HCT116 (cell line): ENCODE measurements at regions not wholly inside any gene's neighbourhood (a gene's known extent, or its start where the extent isn't known, plus 50 kb on each side); places are given as distances from the start of the nearest gene placed in this dataset.

Source experiments
- ATAC-seq: fragments of 200-7000 bp; cut with Tn5 transposase; 2 replicates; pipeline ENCODE4 v1.9.1; 2020; ENCODE audit warnings: mild to moderate bottlenecking, moderate library complexity
- BruUV-seq: library from RNA; stranded (reverse); fragments of 400-500 nt; replicated peaks from 2 replicates; lab custom pipeline; 2021; lab: Mats Ljungman, UMichigan
- CTCF ChIA-PET: fragments of 300-600 bp; sonication (Branson Sonifier 250); formaldehyde crosslinking; loops from one replicate; lab custom pipeline; 2021; ENCODE audit warnings: antibody characterized with exemption; lab: Charles Lee
- POLR2A ChIA-PET: fragments of 300-600, 350-600 bp; sonication (Branson Sonifier 250); formaldehyde crosslinking; loops from one replicate; lab custom pipeline; 2021; ENCODE audit warnings: antibody characterized with exemption; lab: Charles Lee
- RAD21 ChIA-PET, 2 experiments: fragments of 300-600 bp; sonication (Branson Sonifier 250); formaldehyde crosslinking; loops; one replicate each; lab custom pipeline; 2023; ENCODE audit warnings: low total read pairs in 2 of 2; ENCODE audit not compliant: uncharacterized antibody in 2 of 2, unreplicated experiment in 2 of 2, low non-redundant PET in 1 of 2; lab: Charles Lee
- DNase-seq: peaks from one replicate; pipeline ENCODE4 v3.0.0-alpha.2; 2010; ENCODE audit warnings: low read depth, low spot score
- H2AFZ ChIP-seq: fragments of 200-600 bp; shearing (Covaris generic), sonication (generic); 2 replicates; pipeline ENCODE4 v1.6.1; 2017; ENCODE audit warnings: low read depth, mixed run types, mixed read lengths, antibody characterized with exemption, low read length; ENCODE audit not compliant: poor library complexity, severe bottlenecking
- H3K27ac ChIP-seq: 2 replicates; pipeline ENCODE4 v1.5.1; 2012; ENCODE audit warnings: low read depth, low read length
- H3K27me3 ChIP-seq: fragments of 200-600 bp; sonication (generic); 2 replicates; pipeline ENCODE4 v1.6.1; 2016; ENCODE audit warnings: mixed run types, low read length, mixed read lengths; ENCODE audit not compliant: insufficient read depth
- H3K36me3 ChIP-seq, 2 experiments: fragments of 200-500 bp in 1 of 2; fragments of 200-600 bp in 1 of 2; sonication (Bioruptor generic) in 1 of 2; sonication (generic) in 1 of 2; 2 replicates each; pipeline versions ENCODE4 v1.5.1 to v1.6.1; 2014 to 2016; ENCODE audit warnings: low read length in 2 of 2, inconsistent platforms in 1 of 2, mixed read lengths in 1 of 2, mixed run types in 1 of 2; ENCODE audit not compliant: insufficient read depth in 2 of 2, control insufficient read depth in 1 of 2
- H3K4me1 ChIP-seq, 2 experiments: fragments of 200-600 bp in 1 of 2; sonication (generic) in 1 of 2; 2 replicates each; pipeline versions ENCODE4 v1.5.1 to v1.6.1; 2012 to 2017; ENCODE audit warnings: low read length in 2 of 2, inconsistent platforms in 1 of 2, mild to moderate bottlenecking in 1 of 2, mixed read lengths in 1 of 2, mixed run types in 1 of 2, moderate library complexity in 1 of 2; ENCODE audit not compliant: insufficient read depth in 2 of 2, control insufficient read depth in 1 of 2
- H3K4me2 ChIP-seq: fragments of 200-600 bp; sonication (generic); 2 replicates; pipeline ENCODE4 v1.6.1; 2017; ENCODE audit warnings: mixed run types, low read length, mixed read lengths
- H3K4me3 ChIP-seq, 2 experiments: fragments of 200-600 bp in 1 of 2; sonication (generic) in 1 of 2; replicated peaks in 1 of 2; 2 replicates each; pipeline ENCODE4 v1.5.1; 2011 to 2016; ENCODE audit warnings: low read length in 2 of 2, control low read depth in 1 of 2, low read depth in 1 of 2, mild to moderate bottlenecking in 1 of 2, mixed read lengths in 1 of 2, mixed run types in 1 of 2
- H3K79me2 ChIP-seq: fragments of 200-600 bp; sonication (generic); 2 replicates; pipeline ENCODE4 v1.6.1; 2017; ENCODE audit warnings: mild to moderate bottlenecking, mixed run types, low read length, moderate library complexity, mixed read lengths; ENCODE audit not compliant: insufficient read depth
- H3K9ac ChIP-seq: fragments of 200-600 bp; sonication (generic); 2 replicates; pipeline ENCODE4 v1.6.1; 2016; ENCODE audit warnings: low read length, mixed read lengths
- H3K9me2 ChIP-seq: fragments of 200-600 bp; sonication (generic), shearing (Covaris generic); 2 replicates; pipeline ENCODE4 v1.6.1; 2017; ENCODE audit warnings: mixed run types, mild to moderate bottlenecking, moderate library complexity; ENCODE audit not compliant: insufficient read depth
- H3K9me3 ChIP-seq, 2 experiments: fragments of 200-500 bp in 1 of 2; fragments of 200-600 bp in 1 of 2; sonication (Bioruptor generic) in 1 of 2; sonication (generic) in 1 of 2; 2 replicates each; pipeline ENCODE4 v1.6.1; 2014 to 2017; ENCODE audit warnings: low read length in 2 of 2, mixed read lengths in 2 of 2, inconsistent platforms in 1 of 2, low read depth in 1 of 2, mild to moderate bottlenecking in 1 of 2, mixed run types in 1 of 2, moderate library complexity in 1 of 2; ENCODE audit not compliant: control insufficient read depth in 1 of 2, insufficient read depth in 1 of 2
- H4K20me1 ChIP-seq: fragments of 200-600 bp; sonication (generic), shearing (Covaris generic); 2 replicates; pipeline ENCODE4 v1.6.1; 2017; ENCODE audit warnings: mixed run types, mild to moderate bottlenecking, moderate library complexity; ENCODE audit not compliant: insufficient read depth
- CBX3 ChIP-seq: IDR thresholded peaks from 2 replicates; pipeline ENCODE4 v1.6.1; 2012; ENCODE audit warnings: low read depth
- ELF1 ChIP-seq: IDR thresholded peaks from 2 replicates; pipeline ENCODE4 v1.6.1; 2012; ENCODE audit warnings: low read depth, borderline replicate concordance
- RAD21 ChIP-seq: IDR thresholded peaks from 2 replicates; pipeline ENCODE4 v1.6.1; 2012; ENCODE audit warnings: low read depth, mild to moderate bottlenecking
- SIN3A ChIP-seq: IDR thresholded peaks from 2 replicates; pipeline ENCODE4 v1.6.1; 2012; ENCODE audit warnings: low read depth
- SP1 ChIP-seq: IDR thresholded peaks from 2 replicates; pipeline ENCODE4 v1.6.1; 2012; ENCODE audit warnings: low read depth
- intact Hi-C: fragments of 100-400 bp; cut with micrococcal nuclease; formaldehyde crosslinking; loops from 2 replicates; pipeline ENCODE4 v1.10.0; 2022
- TF ChIP-seq, protein P1 (sequence below), 3 experiments: fragments of 200-600 bp in 1 of 3; sonication (generic) in 1 of 3; IDR thresholded peaks in 2 of 3; conservative IDR thresholded peaks in 1 of 3; 2 replicates each; pipeline ENCODE4 v1.5.1; 2012 to 2017; ENCODE audit warnings: low read depth in 2 of 3, low read length in 2 of 3, antibody characterized with exemption in 1 of 3, borderline replicate concordance in 1 of 3, control low read depth in 1 of 3, mild to moderate bottlenecking in 1 of 3, mixed read lengths in 1 of 3, mixed run types in 1 of 3, moderate library complexity in 1 of 3; ENCODE audit not compliant: insufficient read depth in 1 of 3
- TF ChIP-seq, protein P2 (sequence below): IDR thresholded peaks from 2 replicates; pipeline ENCODE4 v1.6.1; 2011; ENCODE audit warnings: mild to moderate bottlenecking, low read length, moderate library complexity; ENCODE audit not compliant: insufficient replicate concordance; ENCODE audit errors: extremely low read depth

DNA sequence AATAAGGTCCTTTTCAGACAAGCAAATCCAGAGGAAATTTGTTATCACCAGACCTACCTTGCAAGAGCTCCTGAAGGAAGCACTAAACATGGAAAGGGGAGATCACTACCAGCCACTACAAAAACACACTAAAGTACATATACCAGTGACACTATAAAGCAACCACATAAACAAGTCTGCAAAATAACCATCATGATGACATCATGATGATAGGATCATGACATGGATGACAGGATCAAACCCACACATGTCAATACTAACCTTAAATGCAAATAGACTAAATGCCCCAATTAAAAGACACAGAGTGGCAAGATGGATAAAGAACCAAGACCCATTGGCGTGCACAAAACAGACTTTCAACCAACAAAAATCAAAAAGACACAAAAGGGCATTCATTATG is 688.8 kb upstream of the NR5A2 start:
- H3K4me2 ChIP-seq: no peak overlapping the region
- TF ChIP-seq SP1 (no peak), SIN3A (no peak), RAD21 (no peak), CBX3 (no peak), ELF1 (no peak)
- TF ChIP-seq, protein P1, sequence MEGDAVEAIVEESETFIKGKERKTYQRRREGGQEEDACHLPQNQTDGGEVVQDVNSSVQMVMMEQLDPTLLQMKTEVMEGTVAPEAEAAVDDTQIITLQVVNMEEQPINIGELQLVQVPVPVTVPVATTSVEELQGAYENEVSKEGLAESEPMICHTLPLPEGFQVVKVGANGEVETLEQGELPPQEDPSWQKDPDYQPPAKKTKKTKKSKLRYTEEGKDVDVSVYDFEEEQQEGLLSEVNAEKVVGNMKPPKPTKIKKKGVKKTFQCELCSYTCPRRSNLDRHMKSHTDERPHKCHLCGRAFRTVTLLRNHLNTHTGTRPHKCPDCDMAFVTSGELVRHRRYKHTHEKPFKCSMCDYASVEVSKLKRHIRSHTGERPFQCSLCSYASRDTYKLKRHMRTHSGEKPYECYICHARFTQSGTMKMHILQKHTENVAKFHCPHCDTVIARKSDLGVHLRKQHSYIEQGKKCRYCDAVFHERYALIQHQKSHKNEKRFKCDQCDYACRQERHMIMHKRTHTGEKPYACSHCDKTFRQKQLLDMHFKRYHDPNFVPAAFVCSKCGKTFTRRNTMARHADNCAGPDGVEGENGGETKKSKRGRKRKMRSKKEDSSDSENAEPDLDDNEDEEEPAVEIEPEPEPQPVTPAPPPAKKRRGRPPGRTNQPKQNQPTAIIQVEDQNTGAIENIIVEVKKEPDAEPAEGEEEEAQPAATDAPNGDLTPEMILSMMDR (IDR thresholded peaks at IDR 0.05 in 2 of 3, conservative IDR thresholded peaks at IDR 0.05 in 1 of 3; ENCODE audit: borderline replicate concordance in 1 of 3, insufficient read depth in 1 of 3, low read depth in 2 of 3, low read length in 2 of 3): no peak
- TF ChIP-seq, protein P2, sequence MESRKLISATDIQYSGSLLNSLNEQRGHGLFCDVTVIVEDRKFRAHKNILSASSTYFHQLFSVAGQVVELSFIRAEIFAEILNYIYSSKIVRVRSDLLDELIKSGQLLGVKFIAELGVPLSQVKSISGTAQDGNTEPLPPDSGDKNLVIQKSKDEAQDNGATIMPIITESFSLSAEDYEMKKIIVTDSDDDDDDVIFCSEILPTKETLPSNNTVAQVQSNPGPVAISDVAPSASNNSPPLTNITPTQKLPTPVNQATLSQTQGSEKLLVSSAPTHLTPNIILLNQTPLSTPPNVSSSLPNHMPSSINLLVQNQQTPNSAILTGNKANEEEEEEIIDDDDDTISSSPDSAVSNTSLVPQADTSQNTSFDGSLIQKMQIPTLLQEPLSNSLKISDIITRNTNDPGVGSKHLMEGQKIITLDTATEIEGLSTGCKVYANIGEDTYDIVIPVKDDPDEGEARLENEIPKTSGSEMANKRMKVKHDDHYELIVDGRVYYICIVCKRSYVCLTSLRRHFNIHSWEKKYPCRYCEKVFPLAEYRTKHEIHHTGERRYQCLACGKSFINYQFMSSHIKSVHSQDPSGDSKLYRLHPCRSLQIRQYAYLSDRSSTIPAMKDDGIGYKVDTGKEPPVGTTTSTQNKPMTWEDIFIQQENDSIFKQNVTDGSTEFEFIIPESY: no peak
- ChIA-PET POLR2A (no interaction called here), RAD21 (no interaction called here), CTCF (no interaction called here)
- H3K27ac ChIP-seq: no peak overlapping the region
- H4K20me1 ChIP-seq: no peaks in the 10 kb centered on the region
- DNase-seq (no peak), ATAC-seq (no peak)
- no peaks in the 10 kb centered on the region for H3K9me3 ChIP-seq
- H3K27me3 ChIP-seq: no peaks in the 10 kb centered on the region
- no peaks in the 10 kb centered on the region for H3K4me1 ChIP-seq
- H3K9me2 ChIP-seq: no peaks in the 10 kb centered on the region
- H3K36me3 ChIP-seq: no peaks in the 10 kb centered on the region
- no peak overlapping the region for H2AFZ ChIP-seq
- H3K79me2 ChIP-seq: no peaks in the 10 kb centered on the region
- no TSS peak for BruUV-seq
- no peak overlapping the region for H3K9ac ChIP-seq
- H3K4me3 ChIP-seq: no peak overlapping the region
- intact Hi-C loops: no loop called here
